Activated naive CD4-positive, alpha-beta T cell treated with anti-CD3 and anti-CD28 coated beads, Interleukin-2, amount 50 U/mL, for 24 hours (primary cell): ENCODE measurements at regions not wholly inside any gene's neighbourhood (a gene's known extent, or its start where the extent isn't known, plus 50 kb on each side); places are given as distances from the start of the nearest gene placed in this dataset.

Source experiments
- H3K27ac Mint-ChIP-seq: one replicate; pipeline ENCODE4 v1.8.0; 2021; ENCODE audit warnings: mild to moderate bottlenecking, mixed read lengths
- H3K27me3 Mint-ChIP-seq: one replicate; pipeline ENCODE4 v1.8.0; 2021; ENCODE audit warnings: mixed read lengths
- H3K36me3 Mint-ChIP-seq: one replicate; pipeline ENCODE4 v1.8.0; 2021; ENCODE audit warnings: mixed read lengths
- H3K4me1 Mint-ChIP-seq: one replicate; pipeline ENCODE4 v1.8.0; 2021; ENCODE audit warnings: mixed read lengths
- H3K4me3 Mint-ChIP-seq: one replicate; pipeline ENCODE4 v1.8.0; 2021; ENCODE audit warnings: mild to moderate bottlenecking, mixed read lengths
- H3K9me3 Mint-ChIP-seq: one replicate; pipeline ENCODE4 v1.8.0; 2021; ENCODE audit warnings: mixed read lengths

DNA sequence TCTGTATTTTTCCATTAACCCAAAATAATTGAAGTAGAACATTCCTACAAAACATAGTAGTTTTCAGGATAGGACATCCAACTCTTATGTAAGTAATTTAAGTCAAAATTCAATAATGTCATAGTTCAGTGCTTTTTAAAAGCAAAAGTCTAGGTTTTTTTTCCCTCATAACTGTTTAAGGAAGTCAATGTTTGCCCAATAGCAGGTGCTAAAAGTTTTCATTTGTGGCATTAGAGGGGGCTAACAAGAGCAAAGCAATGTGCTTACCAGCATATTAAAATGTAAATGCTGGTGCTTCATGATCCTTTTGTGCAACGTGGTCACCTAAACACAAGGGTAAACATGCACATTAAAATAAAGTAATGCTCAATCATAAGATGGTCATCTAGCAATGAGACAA lies 155.2 kb upstream of the PPP1R2C start:
- Mint-ChIP-seq H3K4me3 (peak overlapping the region; percentile 33), H3K36me3 (no peaks in the 10 kb centered on the region)

DNA sequence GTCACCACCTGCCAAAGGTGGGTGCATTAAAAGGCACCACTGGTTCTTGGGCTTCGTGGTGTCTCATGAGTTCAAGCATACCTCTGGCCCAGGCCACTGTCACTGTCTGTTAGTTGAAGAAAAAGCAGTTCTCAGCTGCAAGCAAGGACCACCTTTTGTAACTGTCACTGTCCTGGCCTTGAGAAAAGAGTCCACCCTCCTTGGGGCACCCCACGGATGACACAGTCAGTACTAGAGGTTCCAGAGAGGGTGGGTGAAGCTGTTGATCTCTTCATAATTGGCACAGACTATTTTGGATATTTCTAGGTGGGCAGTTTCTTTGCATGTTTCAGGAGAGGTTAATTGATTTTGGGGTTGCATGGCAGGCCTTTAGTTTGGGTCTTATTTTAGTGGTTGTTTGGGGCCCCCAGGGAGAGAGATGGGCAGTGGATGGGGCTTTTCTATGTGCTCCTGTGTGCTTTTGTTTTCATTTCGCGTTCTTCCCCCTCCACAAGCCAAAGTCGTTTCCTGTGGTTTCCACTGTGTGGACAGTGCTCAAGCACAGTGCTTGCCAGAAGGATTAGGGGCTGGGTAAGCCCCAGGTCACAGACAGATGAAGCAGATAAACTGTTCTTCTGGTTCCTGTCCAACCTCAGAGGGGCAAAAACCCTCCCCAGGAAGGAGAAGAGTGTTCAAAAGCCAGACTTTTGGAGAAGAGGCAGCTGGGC lies 156.2 kb upstream of the PPP1R2C start:
- no peaks in the 10 kb centered on the region for H3K27me3 Mint-ChIP-seq
- no peaks in the 10 kb centered on the region for H3K9me3 Mint-ChIP-seq
- H3K4me1 Mint-ChIP-seq: peaks cover 36% of the 10 kb centered on the region
- peak overlapping the region; percentile 28 for H3K4me3 Mint-ChIP-seq
- H3K36me3 Mint-ChIP-seq: peaks cover 3% of the 10 kb centered on the region
- no peak overlapping the region for H3K27ac Mint-ChIP-seq

More for the DNA sequence above, 155.2 kb upstream of the PPP1R2C start:
- H3K9me3 Mint-ChIP-seq: no peaks in the 10 kb centered on the region
- H3K27ac Mint-ChIP-seq: no peak overlapping the region
- H3K27me3 Mint-ChIP-seq: no peaks in the 10 kb centered on the region
- peaks cover 29% of the 10 kb centered on the region for H3K4me1 Mint-ChIP-seq

DNA sequence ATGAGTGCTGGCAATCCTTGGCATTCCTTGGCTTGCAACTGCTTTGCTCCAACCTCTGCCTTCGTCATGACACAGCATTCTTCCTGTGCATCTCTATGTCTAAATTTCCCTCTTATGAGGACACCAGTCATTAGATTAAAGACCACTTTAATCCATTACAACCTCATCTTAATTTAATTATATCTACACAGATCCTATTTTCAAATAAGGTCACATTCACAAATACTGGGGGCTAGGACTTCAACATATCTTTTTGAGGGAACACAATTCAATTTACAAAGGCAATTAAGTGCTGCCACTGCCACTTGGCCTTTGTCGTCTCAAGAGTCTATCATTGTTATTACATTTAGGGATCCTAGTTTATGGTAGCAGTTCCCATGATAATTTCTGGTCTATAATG lies 163.7 kb upstream of the PPP1R2C start:
- no peak overlapping the region for H3K4me3 Mint-ChIP-seq
- peak overlapping the region; percentile 70 for H3K27ac Mint-ChIP-seq
- peaks cover 3% of the 10 kb centered on the region for H3K36me3 Mint-ChIP-seq
- no peaks in the 10 kb centered on the region for H3K27me3 Mint-ChIP-seq
- no peaks in the 10 kb centered on the region for H3K9me3 Mint-ChIP-seq
- H3K4me1 Mint-ChIP-seq: peaks cover 79% of the 10 kb centered on the region

DNA sequence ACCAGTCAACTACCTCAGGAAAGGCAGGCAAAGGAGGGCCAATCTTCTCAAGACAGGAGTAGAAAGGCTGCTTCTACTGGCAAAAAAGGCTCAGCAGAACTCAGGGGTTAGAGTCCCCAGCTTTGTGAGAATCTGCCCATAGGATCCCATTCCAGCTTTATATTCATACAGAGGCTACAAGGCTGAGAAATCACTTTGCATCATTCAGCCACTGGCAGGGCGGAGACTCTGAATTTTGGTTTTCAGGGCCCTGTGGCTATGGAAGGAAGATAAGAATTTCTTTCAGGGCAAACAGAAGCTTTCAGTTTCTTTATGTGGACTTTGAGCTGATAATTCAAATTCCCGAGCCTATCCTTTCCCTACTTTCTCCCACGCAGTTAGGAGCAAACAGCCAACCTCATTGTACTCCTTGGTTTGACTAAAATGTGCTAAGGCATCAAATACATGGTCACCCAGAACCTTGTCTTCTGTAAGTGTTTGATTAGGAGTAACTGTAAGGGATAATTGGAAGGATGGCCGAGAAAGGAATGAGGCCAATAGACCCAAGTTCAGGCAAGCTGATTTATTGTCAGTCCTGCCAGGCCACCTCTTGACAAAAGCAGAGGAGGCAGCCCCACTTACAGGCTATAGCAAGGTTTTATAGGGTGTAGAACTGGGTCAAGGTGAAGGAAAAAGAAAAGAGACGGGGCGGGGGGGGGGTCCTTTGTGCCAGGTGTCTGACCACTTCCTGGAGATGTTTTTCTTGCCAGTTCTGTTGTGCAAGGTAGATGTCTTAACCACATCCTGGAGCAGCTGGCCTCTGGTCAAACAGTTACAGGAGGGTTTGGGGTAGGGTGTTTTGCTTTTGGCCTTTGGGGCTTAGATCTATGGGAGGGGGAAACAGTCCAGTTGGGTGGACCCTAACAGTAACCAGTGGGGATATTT lies 165.3 kb upstream of the PPP1R2C start:
- peak overlapping the region; percentile 86 for H3K27ac Mint-ChIP-seq
- H3K4me1 Mint-ChIP-seq: peaks cover 93% of the 10 kb centered on the region
- H3K27me3 Mint-ChIP-seq: no peaks in the 10 kb centered on the region
- peak overlapping the region; percentile 11 for H3K4me3 Mint-ChIP-seq
- H3K36me3 Mint-ChIP-seq: peaks cover 2% of the 10 kb centered on the region
- no peaks in the 10 kb centered on the region for H3K9me3 Mint-ChIP-seq

DNA sequence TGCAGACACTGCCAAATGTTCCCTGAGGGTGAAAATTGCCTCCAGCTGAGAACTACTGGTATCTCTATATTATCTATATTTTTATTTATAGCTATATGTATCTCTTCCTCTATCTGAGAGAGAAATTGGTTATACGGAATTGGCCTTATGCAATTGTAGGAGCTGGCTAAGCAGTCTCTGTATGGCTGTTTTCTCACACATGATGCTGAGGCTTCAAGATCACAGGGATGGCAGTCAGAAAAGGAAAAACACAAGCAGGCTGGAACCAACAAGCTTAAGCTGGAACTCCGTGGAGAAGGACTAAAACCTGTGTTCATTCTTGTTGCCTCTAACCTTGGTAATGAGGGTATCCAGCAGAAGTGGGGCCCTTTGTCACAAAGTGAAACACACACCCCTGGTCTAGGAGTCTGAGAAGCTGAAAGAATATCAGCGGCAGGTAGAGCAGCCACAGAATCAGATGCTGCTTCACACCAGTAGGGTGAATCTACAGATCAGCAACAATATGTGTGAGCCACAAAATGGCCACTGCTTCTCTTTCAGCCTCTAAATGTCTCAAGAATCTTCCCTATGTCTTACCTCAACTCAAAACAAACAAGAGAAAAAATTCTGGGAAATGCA lies 166.5 kb upstream of the PPP1R2C start:
- Mint-ChIP-seq H3K36me3 (no peaks in the 10 kb centered on the region), H3K9me3 (no peaks in the 10 kb centered on the region), H3K4me1 (peaks cover 95% of the 10 kb centered on the region), H3K4me3 (peak overlapping the region; percentile 6), H3K27ac (peak overlapping the region; percentile 55), H3K27me3 (no peaks in the 10 kb centered on the region)

DNA sequence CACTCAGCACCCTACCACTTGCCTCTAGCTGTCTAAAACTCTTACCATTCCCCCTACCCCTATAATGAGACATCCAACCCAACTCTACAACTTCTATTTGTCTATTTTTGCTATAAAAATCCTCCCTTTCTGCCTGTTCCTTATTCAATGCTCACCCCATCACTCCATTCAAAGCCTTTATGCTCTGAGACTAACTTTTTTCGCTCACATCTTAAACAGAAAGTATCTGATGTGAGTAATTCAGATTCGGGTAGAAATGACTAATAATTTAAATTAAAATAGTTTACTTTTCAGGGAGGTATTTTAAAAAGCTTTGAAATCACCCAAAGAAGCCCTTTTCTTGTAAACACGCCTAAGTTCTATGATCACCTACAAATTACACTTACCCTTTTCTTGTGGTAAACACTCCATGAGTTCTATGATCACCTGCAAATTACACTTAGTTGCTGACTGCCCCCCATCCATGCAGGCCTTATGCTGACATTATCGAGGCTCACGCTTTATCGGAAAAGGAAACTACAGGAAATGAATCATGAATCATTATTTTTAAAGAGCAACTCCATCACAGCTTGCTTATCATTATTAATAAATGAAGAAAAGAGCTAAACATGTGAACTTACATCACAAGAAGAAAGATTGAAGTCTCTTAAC lies 168.7 kb upstream of the PPP1R2C start:
- no peaks in the 10 kb centered on the region for H3K9me3 Mint-ChIP-seq
- H3K27me3 Mint-ChIP-seq: no peaks in the 10 kb centered on the region
- peaks cover 81% of the 10 kb centered on the region for H3K4me1 Mint-ChIP-seq
- H3K27ac Mint-ChIP-seq: peak overlapping the region; percentile 94
- no peaks in the 10 kb centered on the region for H3K36me3 Mint-ChIP-seq
- H3K4me3 Mint-ChIP-seq: peak overlapping the region; percentile 58

DNA sequence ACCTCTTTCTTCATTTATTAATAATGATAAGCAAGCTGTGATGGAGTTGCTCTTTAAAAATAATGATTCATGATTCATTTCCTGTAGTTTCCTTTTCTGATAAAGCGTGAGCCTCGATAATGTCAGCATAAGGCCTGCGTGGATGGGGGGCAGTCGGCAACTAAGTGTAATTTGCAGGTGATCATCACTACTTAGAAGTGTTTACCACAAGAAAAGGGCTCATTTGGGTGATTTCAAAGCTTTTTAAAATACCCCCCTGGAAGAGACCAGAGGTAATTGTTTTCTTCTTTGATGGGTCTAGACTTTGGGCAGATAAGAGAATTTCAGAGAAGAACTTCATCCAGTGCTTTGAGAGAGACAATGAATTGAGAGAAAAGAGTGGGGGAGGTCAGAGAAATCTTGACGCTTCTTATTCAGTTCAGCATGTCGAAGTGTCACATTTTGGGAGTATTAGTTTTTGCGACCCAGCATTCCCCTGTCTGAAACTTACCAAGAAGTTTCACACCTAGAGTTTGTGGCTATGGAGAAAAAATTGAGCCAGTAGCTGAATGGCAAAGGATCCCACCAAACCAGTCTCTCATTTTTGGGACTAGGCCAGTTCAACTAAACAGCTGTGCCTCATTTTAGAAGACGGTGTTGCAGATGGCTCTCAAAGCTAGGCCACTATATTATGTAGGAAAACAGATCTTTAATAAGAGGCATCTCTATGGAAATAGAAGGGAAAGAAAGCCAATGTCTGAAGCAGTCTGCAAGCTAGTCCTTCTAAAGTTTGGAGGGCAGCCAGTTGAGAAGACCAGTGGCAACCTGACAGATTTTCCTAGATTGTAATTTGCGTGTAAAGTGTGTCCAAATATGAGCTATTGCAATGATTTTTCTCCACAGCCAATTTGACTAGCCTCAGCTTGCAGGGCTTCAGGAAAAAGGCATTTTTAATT lies 171.0 kb upstream of the PPP1R2C start:
- no peaks in the 10 kb centered on the region for H3K36me3 Mint-ChIP-seq
- no peaks in the 10 kb centered on the region for H3K27me3 Mint-ChIP-seq
- H3K9me3 Mint-ChIP-seq: no peaks in the 10 kb centered on the region
- peak overlapping the region; percentile 88 for H3K27ac Mint-ChIP-seq
- H3K4me1 Mint-ChIP-seq: peaks cover 64% of the 10 kb centered on the region
- peak overlapping the region; percentile 57 for H3K4me3 Mint-ChIP-seq

DNA sequence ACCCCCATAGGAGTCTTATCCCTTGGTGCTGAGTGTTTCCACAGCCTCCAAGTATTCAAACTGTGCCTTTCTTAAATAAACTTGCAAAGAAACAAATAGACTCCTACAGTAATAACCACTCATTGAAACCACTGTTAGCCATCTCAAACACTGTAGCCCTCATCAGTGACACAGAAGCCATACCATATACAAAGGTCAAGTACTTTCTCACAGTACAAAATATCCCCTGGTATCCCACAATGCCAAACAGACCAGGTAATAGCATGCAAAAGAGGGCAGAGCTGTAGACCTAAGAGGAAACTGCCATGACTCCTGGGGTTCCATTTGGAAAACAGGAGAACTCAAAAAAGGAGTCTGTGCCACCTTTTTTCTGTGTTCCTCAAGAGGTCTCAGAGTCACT lies 173.8 kb upstream of the PPP1R2C start:
- no peaks in the 10 kb centered on the region for H3K27me3 Mint-ChIP-seq
- H3K4me1 Mint-ChIP-seq: peaks cover 49% of the 10 kb centered on the region
- no peaks in the 10 kb centered on the region for H3K9me3 Mint-ChIP-seq
- no peak overlapping the region for H3K4me3 Mint-ChIP-seq
- no peak overlapping the region for H3K27ac Mint-ChIP-seq
- no peaks in the 10 kb centered on the region for H3K36me3 Mint-ChIP-seq

DNA sequence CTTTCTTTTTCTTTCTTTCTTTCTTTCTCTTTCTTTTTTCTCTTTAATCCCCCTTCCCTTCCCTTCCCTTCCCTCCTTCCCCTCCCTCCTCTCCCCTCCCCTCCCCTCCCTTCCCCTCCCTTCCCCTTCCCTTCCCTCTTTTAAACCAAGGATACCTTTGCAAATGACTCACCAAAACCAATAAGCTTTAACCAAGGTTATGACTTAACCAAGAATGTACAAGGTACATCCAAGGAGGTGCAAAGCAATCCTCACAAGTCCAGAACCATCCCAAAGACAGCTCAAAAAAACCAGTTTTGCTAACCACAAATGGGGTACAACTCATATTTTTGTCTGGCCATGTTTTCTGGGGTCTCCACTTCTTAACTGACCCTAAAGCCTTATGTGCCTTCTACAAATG lies 174.7 kb upstream of the PPP1R2C start:
- Mint-ChIP-seq H3K27me3 (no peaks in the 10 kb centered on the region), H3K9me3 (no peaks in the 10 kb centered on the region), H3K27ac (no peak overlapping the region), H3K4me1 (peaks cover 40% of the 10 kb centered on the region), H3K36me3 (no peaks in the 10 kb centered on the region), H3K4me3 (no peak overlapping the region)

DNA sequence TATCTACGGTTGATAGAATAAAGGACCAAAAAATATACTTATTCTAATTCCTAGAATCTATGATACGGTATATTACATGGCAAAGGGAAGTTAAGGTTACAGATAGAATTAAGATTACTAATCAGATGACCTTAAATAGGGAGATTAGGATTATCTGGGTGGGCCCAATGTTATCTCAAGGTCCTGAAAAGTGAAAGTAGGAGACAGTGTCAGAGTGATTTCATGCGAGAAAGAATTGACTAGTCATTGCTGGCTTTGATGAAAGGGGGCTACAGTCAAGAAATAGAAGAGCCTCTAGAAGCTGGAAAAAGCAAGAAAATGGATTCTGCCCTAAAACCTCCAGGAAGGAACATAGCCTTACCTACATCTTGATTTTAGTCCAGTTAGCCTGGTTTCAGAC lies 176.9 kb upstream of the PPP1R2C start:
- no peaks in the 10 kb centered on the region for H3K36me3 Mint-ChIP-seq
- H3K4me3 Mint-ChIP-seq: no peak overlapping the region
- H3K27me3 Mint-ChIP-seq: no peaks in the 10 kb centered on the region
- no peaks in the 10 kb centered on the region for H3K9me3 Mint-ChIP-seq
- peaks cover 20% of the 10 kb centered on the region for H3K4me1 Mint-ChIP-seq
- no peak overlapping the region for H3K27ac Mint-ChIP-seq

DNA sequence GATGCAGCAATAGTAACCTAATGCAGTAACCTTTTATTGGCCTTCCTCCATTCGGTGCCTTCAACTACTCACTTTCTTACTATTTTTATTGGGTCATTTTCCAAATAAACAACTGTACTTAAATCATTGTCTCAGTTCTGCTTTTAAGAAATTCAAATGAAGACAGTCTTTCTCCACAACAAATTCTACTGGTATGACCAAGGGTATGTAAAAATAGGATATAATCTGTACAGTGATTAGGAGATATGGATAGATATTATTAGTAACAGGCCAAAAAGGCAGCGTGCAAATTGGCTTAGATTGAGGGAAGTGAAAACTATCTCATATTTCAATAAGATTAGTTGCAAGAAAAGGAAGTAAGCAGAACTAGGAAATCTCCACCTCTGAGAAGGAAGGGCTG lies 177.4 kb upstream of the PPP1R2C start:
- H3K9me3 Mint-ChIP-seq: no peaks in the 10 kb centered on the region
- no peak overlapping the region for H3K27ac Mint-ChIP-seq
- H3K36me3 Mint-ChIP-seq: no peaks in the 10 kb centered on the region
- H3K4me1 Mint-ChIP-seq: peaks cover 20% of the 10 kb centered on the region
- H3K4me3 Mint-ChIP-seq: peak overlapping the region; percentile 1
- H3K27me3 Mint-ChIP-seq: no peaks in the 10 kb centered on the region

DNA sequence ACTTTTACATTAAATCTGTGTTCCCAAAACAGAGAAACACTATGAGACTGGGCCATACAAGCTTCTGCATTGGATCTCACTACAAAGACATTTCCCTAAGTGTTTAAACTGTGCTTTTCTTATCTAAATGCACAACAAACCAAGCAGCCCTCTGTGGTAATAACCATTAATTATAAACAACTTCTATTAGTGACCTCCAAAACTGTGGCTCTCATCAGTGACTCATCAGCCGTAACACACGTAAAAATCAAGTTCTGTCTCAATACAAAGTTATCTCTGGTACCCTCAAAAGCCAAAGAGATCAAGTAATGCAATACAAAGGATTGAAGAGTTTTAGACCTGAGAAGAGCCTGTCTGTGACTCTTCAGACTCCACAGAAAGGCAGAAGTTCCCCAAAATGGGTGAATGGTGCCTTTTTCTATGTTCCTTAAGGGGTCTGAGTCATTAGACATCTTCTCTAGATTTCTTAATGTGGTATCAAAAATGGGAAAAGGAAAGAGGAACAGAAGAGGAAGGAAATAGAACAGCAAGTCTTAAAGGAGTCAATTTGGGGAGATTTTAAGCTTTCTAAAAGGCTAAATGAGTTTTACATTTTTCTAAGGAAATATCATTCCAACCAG lies 189.8 kb upstream of the PPP1R2C start:
- Mint-ChIP-seq H3K9me3 (no peaks in the 10 kb centered on the region), H3K27me3 (no peaks in the 10 kb centered on the region), H3K4me3 (no peak overlapping the region), H3K4me1 (peaks cover 3% of the 10 kb centered on the region), H3K27ac (no peak overlapping the region), H3K36me3 (no peaks in the 10 kb centered on the region)

DNA sequence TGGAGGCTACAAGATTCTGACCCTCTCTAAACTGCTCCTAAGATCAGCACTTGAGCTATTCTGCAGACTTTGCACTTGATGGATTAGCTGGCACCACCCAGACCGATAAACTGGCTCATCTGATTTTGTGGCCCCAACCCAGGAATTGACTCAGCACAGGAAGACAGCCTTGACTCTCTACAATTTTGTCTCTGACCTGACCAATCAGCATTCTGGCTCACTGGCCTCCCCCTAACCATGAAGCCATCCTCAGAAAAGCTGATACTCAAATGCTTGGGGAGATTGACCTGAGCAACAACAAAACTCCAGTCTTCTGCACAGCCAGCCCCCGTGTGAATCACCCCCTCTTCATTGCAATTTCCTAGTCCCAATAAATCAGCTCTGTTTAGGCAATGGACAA lies 195.4 kb upstream of the PPP1R2C start:
- H3K27me3 Mint-ChIP-seq: no peaks in the 10 kb centered on the region
- H3K4me1 Mint-ChIP-seq: peaks cover 4% of the 10 kb centered on the region
- H3K27ac Mint-ChIP-seq: no peak overlapping the region
- no peaks in the 10 kb centered on the region for H3K9me3 Mint-ChIP-seq
- no peak overlapping the region for H3K4me3 Mint-ChIP-seq
- no peaks in the 10 kb centered on the region for H3K36me3 Mint-ChIP-seq

DNA sequence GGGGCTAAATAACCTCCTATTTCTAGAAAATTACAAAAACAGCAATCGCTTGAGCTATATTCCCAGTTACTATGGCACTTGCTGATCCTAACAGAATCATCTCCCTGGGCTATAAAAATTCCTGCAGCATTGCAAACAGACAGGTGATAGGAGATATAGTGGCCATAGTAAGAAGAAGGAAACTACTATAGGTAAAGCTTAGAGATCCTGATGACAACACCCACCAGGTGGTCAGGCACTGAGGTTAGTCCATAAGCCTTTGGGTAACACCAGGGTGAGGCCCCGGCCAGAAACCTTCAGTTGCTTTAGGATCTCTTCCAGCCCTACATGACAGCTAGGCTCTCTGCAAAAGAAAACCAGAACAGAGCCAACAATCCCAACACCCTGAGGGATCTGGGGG lies 197.9 kb upstream of the PPP1R2C start:
- no peak overlapping the region for H3K4me3 Mint-ChIP-seq
- no peaks in the 10 kb centered on the region for H3K9me3 Mint-ChIP-seq
- H3K27ac Mint-ChIP-seq: no peak overlapping the region
- no peaks in the 10 kb centered on the region for H3K27me3 Mint-ChIP-seq
- no peaks in the 10 kb centered on the region for H3K36me3 Mint-ChIP-seq
- peaks cover 4% of the 10 kb centered on the region for H3K4me1 Mint-ChIP-seq
